H1 (cell line): ENCODE measurements at regions not wholly inside any gene's neighbourhood (a gene's known extent, or its start where the extent isn't known, plus 50 kb on each side); places are given as distances from the start of the nearest gene placed in this dataset.

Source experiments
- CTCF ChIA-PET: fragments of 300-600 bp; sonication (Branson Sonifier 250); formaldehyde crosslinking; loops from one replicate; lab custom pipeline; 2021; ENCODE audit not compliant: partially characterized antibody; lab: Charles Lee
- POLR2A ChIA-PET: fragments of 300-600 bp; sonication (Branson Sonifier 250); formaldehyde crosslinking; loops from one replicate; lab custom pipeline; 2021; ENCODE audit warnings: inconsistent platforms; ENCODE audit not compliant: partially characterized antibody; lab: Charles Lee
- DNase-seq, 2 experiments: peaks; one replicate each; pipeline versions ENCODE4 v3.0.0 to v3.0.0-alpha.2; 2010 to 2022; ENCODE audit warnings: low spot score in 2 of 2, low read depth in 1 of 2, mixed read lengths in 1 of 2
- FAIRE-seq: peaks from 2 replicates; lab custom pipeline; 2011; peaks lifted over from hg19 to GRCh38; lab: Jason Lieb, UNC
- H2AFZ ChIP-seq: 2 replicates; pipeline ENCODE4 v1.8.1; 2012; ENCODE audit warnings: low read length, inconsistent platforms
- H2AK5ac ChIP-seq: 2 replicates; pipeline ENCODE4 v1.6.1; 2013; ENCODE audit warnings: low read depth, low read length
- H2BK120ac ChIP-seq: replicated peaks from 2 replicates; pipeline ENCODE3; 2013; ENCODE audit warnings: low read depth, low read length, inconsistent platforms
- H2BK12ac ChIP-seq: 2 replicates; pipeline ENCODE4 v1.6.1; 2013; ENCODE audit warnings: low read depth, low read length
- H2BK15ac ChIP-seq: 2 replicates; pipeline ENCODE4 v1.6.1; 2013; ENCODE audit warnings: low read length
- H2BK20ac ChIP-seq: 2 replicates; pipeline ENCODE4 v1.6.1; 2013; ENCODE audit warnings: low read length
- H2BK5ac ChIP-seq: 2 replicates; pipeline ENCODE4 v1.6.1; 2013; ENCODE audit warnings: low read depth, low read length
- H3K14ac ChIP-seq: 2 replicates; pipeline ENCODE4 v1.6.1; 2013; ENCODE audit warnings: inconsistent platforms; ENCODE audit not compliant: insufficient read length
- H3K18ac ChIP-seq: 2 replicates; pipeline ENCODE4 v1.6.1; 2013; ENCODE audit warnings: low read length; ENCODE audit errors: extremely low read depth
- H3K23ac ChIP-seq: 2 replicates; pipeline ENCODE4 v1.6.1; 2013; ENCODE audit warnings: inconsistent platforms; ENCODE audit not compliant: insufficient read length
- H3K23me2 ChIP-seq: 2 replicates; pipeline ENCODE4 v1.6.1; 2013; ENCODE audit warnings: low read depth, low read length
- H3K27ac ChIP-seq: 2 replicates; pipeline ENCODE4 v1.6.1; 2011; ENCODE audit warnings: low read depth, low read length, inconsistent platforms
- H3K27me3 ChIP-seq, 4 experiments: replicated peaks in 1 of 4; 1 replicate in 1 of 4; 2 replicates in 3 of 4; pipeline versions ENCODE4 v1.6.1 to v1.8.1; 2011 to 2013; ENCODE audit warnings: low read length in 3 of 4, mild to moderate bottlenecking in 3 of 4, inconsistent platforms in 2 of 4, mixed read lengths in 2 of 4, moderate library complexity in 1 of 4; ENCODE audit not compliant: control insufficient read depth in 3 of 4, insufficient read depth in 3 of 4; ENCODE audit errors: extremely low read depth in 1 of 4
- H3K36me3 ChIP-seq, 4 experiments: 2 replicates each; pipeline versions ENCODE4 v1.6.1 to v1.8.1; 2011 to 2013; ENCODE audit warnings: mild to moderate bottlenecking in 4 of 4, low read length in 3 of 4, moderate library complexity in 2 of 4, control low read depth in 1 of 4, inconsistent platforms in 1 of 4; ENCODE audit not compliant: insufficient read depth in 4 of 4, control insufficient read depth in 2 of 4
- H3K4ac ChIP-seq: replicated peaks from 2 replicates; pipeline ENCODE3; 2013; ENCODE audit warnings: low read length, low read depth, mixed read lengths, inconsistent platforms; ENCODE audit not compliant: insufficient read length
- H3K4me1 ChIP-seq, 4 experiments: replicated peaks in 1 of 4; 1 replicate in 1 of 4; 2 replicates in 3 of 4; pipeline versions ENCODE4 v1.6.1 to v1.8.1; 2011 to 2013; ENCODE audit warnings: low read length in 3 of 4, inconsistent platforms in 2 of 4, mixed read lengths in 1 of 4; ENCODE audit not compliant: insufficient read depth in 4 of 4, control insufficient read depth in 3 of 4
- H3K4me2 ChIP-seq, 2 experiments: 2 replicates each; pipeline versions ENCODE4 v1.6.1 to v1.8.1; 2011 to 2013; ENCODE audit warnings: low read depth in 2 of 2, low read length in 2 of 2, control low read depth in 1 of 2, inconsistent platforms in 1 of 2, mild to moderate bottlenecking in 1 of 2; ENCODE audit not compliant: insufficient read depth in 1 of 2
- H3K4me3 ChIP-seq, 4 experiments: fragments of 200-600, 300-600 bp in 1 of 4; sonication (generic), shearing (Covaris generic), sonication (Bioruptor Twin) in 1 of 4; 2 replicates each; pipeline versions ENCODE4 v1.5.1 to v1.8.1; 2011 to 2016; ENCODE audit warnings: low read length in 4 of 4, low read depth in 3 of 4, control low read depth in 2 of 4, inconsistent platforms in 2 of 4, mild to moderate bottlenecking in 2 of 4, mixed read lengths in 1 of 4, moderate library complexity in 1 of 4; ENCODE audit not compliant: insufficient read depth in 2 of 4; ENCODE audit errors: extremely low read depth in 1 of 4
- H3K56ac ChIP-seq: replicated peaks from 2 replicates; pipeline ENCODE3; 2013; ENCODE audit warnings: low read depth, mild to moderate bottlenecking, mixed read lengths, low read length, inconsistent platforms; ENCODE audit not compliant: insufficient read length
- H3K79me1 ChIP-seq: 2 replicates; pipeline ENCODE4 v1.6.1; 2013; ENCODE audit warnings: low read depth, low read length, control low read depth
- H3K79me2 ChIP-seq, 2 experiments: 2 replicates each; pipeline versions ENCODE4 v1.6.1 to v1.8.1; 2012 to 2013; ENCODE audit warnings: low read length in 2 of 2, mild to moderate bottlenecking in 2 of 2, inconsistent platforms in 1 of 2; ENCODE audit not compliant: insufficient read depth in 2 of 2, control insufficient read depth in 1 of 2
- H3K9ac ChIP-seq, 4 experiments: replicated peaks in 1 of 4; 1 replicate in 1 of 4; 2 replicates in 3 of 4; pipeline versions ENCODE4 v1.6.1 to v1.8.1; 2011 to 2013; ENCODE audit warnings: low read depth in 3 of 4, low read length in 3 of 4, control low read depth in 2 of 4, mild to moderate bottlenecking in 2 of 4, moderate library complexity in 2 of 4, inconsistent platforms in 1 of 4; ENCODE audit errors: extremely low read depth in 1 of 4
- H3K9me3 ChIP-seq, 2 experiments: 2 replicates each; pipeline versions ENCODE4 v1.6.1 to v1.8.1; 2012 to 2013; ENCODE audit warnings: mild to moderate bottlenecking in 2 of 2, moderate library complexity in 2 of 2, control low read depth in 1 of 2, inconsistent platforms in 1 of 2, low read depth in 1 of 2, low read length in 1 of 2, mixed read lengths in 1 of 2; ENCODE audit not compliant: insufficient read depth in 2 of 2
- H4K20me1 ChIP-seq, 2 experiments: replicated peaks in 1 of 2; 2 replicates each; pipeline versions ENCODE3 to v1.8.1; 2011 to 2013; ENCODE audit warnings: inconsistent platforms in 2 of 2, low read length in 2 of 2, mild to moderate bottlenecking in 1 of 2; ENCODE audit not compliant: insufficient read depth in 2 of 2, control insufficient read depth in 1 of 2
- H4K5ac ChIP-seq: 2 replicates; pipeline ENCODE4 v1.6.1; 2013; ENCODE audit warnings: low read length, low read depth, mixed read lengths, inconsistent platforms; ENCODE audit not compliant: insufficient read length
- H4K8ac ChIP-seq: 2 replicates; pipeline ENCODE4 v1.8.0; 2013; ENCODE audit warnings: mild to moderate bottlenecking, moderate library complexity, low read length, inconsistent platforms; ENCODE audit not compliant: insufficient read depth; ENCODE audit errors: extremely low read depth
- H4K91ac ChIP-seq: replicated peaks from 2 replicates; pipeline ENCODE3; 2013; ENCODE audit warnings: low read length, mixed read lengths, inconsistent platforms; ENCODE audit not compliant: insufficient read length
- BACH1 ChIP-seq: IDR thresholded peaks from 2 replicates; pipeline ENCODE4 v1.6.1; 2012; ENCODE audit warnings: low read length, improper control_type of control experiment
- CBX8 ChIP-seq: fragments of 300-800, 300-1000 bp; sonication (generic); IDR thresholded peaks from 2 replicates; pipeline ENCODE4 v1.7.1; 2016; ENCODE audit warnings: low read depth, low read length, borderline replicate concordance
- CHD1 ChIP-seq: IDR thresholded peaks from 2 replicates; pipeline ENCODE4 v1.6.1; 2012; ENCODE audit warnings: low read depth, low read length, improper control_type of control experiment
- E2F6 ChIP-seq: IDR thresholded peaks from 2 replicates; pipeline ENCODE4 v1.6.1; 2012; ENCODE audit warnings: inconsistent platforms
- KDM5A ChIP-seq: fragments of 200-600 bp; IDR thresholded peaks from 2 replicates; pipeline ENCODE4 v1.7.1; 2012; ENCODE audit warnings: mild to moderate bottlenecking, low read length, inconsistent platforms, mixed read lengths
- NRF1 ChIP-seq: IDR thresholded peaks from 2 replicates; pipeline ENCODE4 v1.6.1; 2011; ENCODE audit warnings: mild to moderate bottlenecking, low read depth, low read length, improper control_type of control experiment
- PHF8 ChIP-seq: fragments of 200-600 bp; sonication (generic); conservative IDR thresholded peaks from 2 replicates; pipeline ENCODE4 v1.7.1; 2012; ENCODE audit warnings: low read depth, mild to moderate bottlenecking, inconsistent platforms, low read length, moderate library complexity
- RBBP5 ChIP-seq: IDR thresholded peaks from 2 replicates; pipeline ENCODE4 v1.7.1; 2012; ENCODE audit warnings: low read depth, mild to moderate bottlenecking, inconsistent platforms, low read length, moderate library complexity, borderline replicate concordance
- SIN3A ChIP-seq, 2 experiments: IDR thresholded peaks in 1 of 2; conservative IDR thresholded peaks in 1 of 2; 2 replicates each; pipeline ENCODE4 v1.6.1; 2011 to 2012; ENCODE audit warnings: low read length in 2 of 2, improper control_type of control experiment in 1 of 2, low read depth in 1 of 2, mild to moderate bottlenecking in 1 of 2
- SP1 ChIP-seq: IDR thresholded peaks from 2 replicates; pipeline ENCODE4 v1.6.1; 2011; ENCODE audit warnings: low read depth, low read length
- TAF1 ChIP-seq: IDR thresholded peaks from 2 replicates; pipeline ENCODE4 v1.6.1; 2011; ENCODE audit warnings: mild to moderate bottlenecking, low read depth, low read length
- TCF12 ChIP-seq: IDR thresholded peaks from 2 replicates; pipeline ENCODE4 v1.6.1; 2011; ENCODE audit warnings: low read depth, mild to moderate bottlenecking, low read length
- TEAD4 ChIP-seq: IDR thresholded peaks from 2 replicates; pipeline ENCODE4 v1.6.1; 2012; ENCODE audit warnings: low read depth, low read length, inconsistent platforms, mixed read lengths
- USF2 ChIP-seq: IDR thresholded peaks from 2 replicates; pipeline ENCODE4 v1.6.1; 2011; ENCODE audit warnings: low read length, improper control_type of control experiment
- WGBS, 2 experiments: shearing (Covaris generic) in 1 of 2; methylation state at CpG; one replicate each; pipeline versions ENCODE4 v1.1.6 to v1.1.7; 2013 to 2015; ENCODE audit warnings: low lambda C conversion rate in 2 of 2, mixed read lengths in 2 of 2, inconsistent platforms in 1 of 2, low coverage in 1 of 2, missing lambda C conversion rate in 1 of 2; ENCODE audit not compliant: insufficient replicate concordance in 2 of 2, insufficient coverage in 1 of 2, insufficient read length in 1 of 2; ENCODE audit errors: extremely low coverage in 1 of 2, missing lambda C conversion rate in 1 of 2; 5-methylcytosine and 5-hydroxymethylcytosine counted together

DNA sequence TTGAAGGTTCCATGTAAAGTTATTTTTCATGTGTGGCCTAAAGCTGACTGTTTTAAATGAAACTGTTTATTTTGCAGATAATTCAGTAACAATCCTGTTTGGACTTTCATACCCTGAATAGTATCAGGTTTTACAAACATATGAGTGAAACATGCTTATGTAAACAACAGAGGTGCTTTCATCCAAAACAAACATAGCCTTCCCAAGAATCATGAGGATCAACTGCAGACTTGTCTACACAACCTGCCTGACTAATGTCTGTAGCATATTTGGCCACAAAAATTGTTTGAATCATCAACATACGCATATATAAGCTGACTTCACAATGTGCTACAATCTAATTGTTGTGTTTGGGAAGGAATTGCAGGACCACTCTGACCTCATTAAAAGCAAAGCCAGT, 190.4 kb downstream of the DIPK2A start:
- Histone ChIP-seq H3K27me3 (no peaks in the 10 kb centered on the region), H4K91ac (no peak overlapping the region), H3K23ac (no peak overlapping the region), H3K9me3 (peaks cover 10% of the 10 kb centered on the region in 2 experiments; a peak in 2 of 4 replicates), H2AFZ (no peak overlapping the region), H3K56ac (no peak overlapping the region), H3K18ac (no peak overlapping the region), H3K36me3 (no peaks in the 10 kb centered on the region), H3K27ac (no peak overlapping the region), H2BK20ac (no peak overlapping the region), H3K4me2 (no peak overlapping the region), H3K4me1 (no peaks in the 10 kb centered on the region), H3K9ac (no peak overlapping the region), H3K23me2 (no peaks in the 10 kb centered on the region), H2BK12ac (no peak overlapping the region), H2BK15ac (no peak overlapping the region), H4K8ac (no peak overlapping the region), H3K14ac (peak overlapping the region; percentile 66), H3K4ac (no peak overlapping the region), H2BK120ac (no peak overlapping the region), H4K5ac (no peak overlapping the region), H2BK5ac (no peak overlapping the region), H3K79me2 (no peaks in the 10 kb centered on the region), H3K79me1 (no peaks in the 10 kb centered on the region), H3K4me3 (no peak overlapping the region), H2AK5ac (no peak overlapping the region), H4K20me1 (no peaks in the 10 kb centered on the region)
- POLR2A ChIA-PET: no interaction called here
- DNase-seq (no peak), FAIRE-seq (no peak)
- 100% methylated on average over 1 of the region's 1 CpG; no CpG with 5 or more reads in 1 of the 2 experiments for WGBS, 2 experiments
- CTCF ChIA-PET: no interaction called here
- TF ChIP-seq KDM5A (no peak), CBX8 (no peak), USF2 (no peak), SIN3A (conservative IDR thresholded peaks at IDR 0.05 in 1 of 2, IDR thresholded peaks at IDR 0.05 in 1 of 2; ENCODE audit: low read depth in 1 of 2, low read length in 2 of 2) (no peak), TCF12 (no peak), E2F6 (no peak), TEAD4 (no peak), RBBP5 (no peak), CHD1 (no peak), TAF1 (no peak), NRF1 (no peak), BACH1 (no peak), SP1 (no peak), PHF8 (no peak)
